Osteocyte (in vitro differentiated cells): ENCODE measurements at regions not wholly inside any gene's neighbourhood (a gene's known extent, or its start where the extent isn't known, plus 50 kb on each side); places are given as distances from the start of the nearest gene placed in this dataset.

Experiments
- DNase-seq: peaks from one replicate; pipeline ENCODE4 v3.0.0; 2021; ENCODE audit warnings: mixed read lengths; ENCODE audit not compliant: unreplicated experiment; ENCODE audit errors: extremely low spot score
- H3K27ac Mint-ChIP-seq: one replicate; pipeline ENCODE4 v1.8.0; 2021; ENCODE audit warnings: mild to moderate bottlenecking, mixed read lengths; ENCODE audit not compliant: unreplicated experiment
- H3K27me3 Mint-ChIP-seq: one replicate; pipeline ENCODE4 v1.8.0; 2021; ENCODE audit warnings: mixed read lengths; ENCODE audit not compliant: unreplicated experiment
- H3K36me3 Mint-ChIP-seq: one replicate; pipeline ENCODE4 v1.8.0; 2021; ENCODE audit warnings: mixed read lengths; ENCODE audit not compliant: unreplicated experiment
- H3K4me1 Mint-ChIP-seq: one replicate; pipeline ENCODE4 v1.8.0; 2021; ENCODE audit warnings: mixed read lengths; ENCODE audit not compliant: unreplicated experiment
- H3K4me3 Mint-ChIP-seq: one replicate; pipeline ENCODE4 v1.8.0; 2021; ENCODE audit warnings: mild to moderate bottlenecking, moderate library complexity, mixed read lengths; ENCODE audit not compliant: unreplicated experiment
- H3K9me3 Mint-ChIP-seq: one replicate; pipeline ENCODE4 v1.8.0; 2021; ENCODE audit warnings: mixed read lengths; ENCODE audit not compliant: unreplicated experiment
- TF ChIP-seq, protein P1 (sequence below): fragments of 200-600 bp; sonication (generic); IDR thresholded peaks from 2 replicates; pipeline ENCODE4 v1.5.0; 2021; ENCODE audit warnings: antibody characterized with exemption, mild to moderate bottlenecking, moderate library complexity

DNA sequence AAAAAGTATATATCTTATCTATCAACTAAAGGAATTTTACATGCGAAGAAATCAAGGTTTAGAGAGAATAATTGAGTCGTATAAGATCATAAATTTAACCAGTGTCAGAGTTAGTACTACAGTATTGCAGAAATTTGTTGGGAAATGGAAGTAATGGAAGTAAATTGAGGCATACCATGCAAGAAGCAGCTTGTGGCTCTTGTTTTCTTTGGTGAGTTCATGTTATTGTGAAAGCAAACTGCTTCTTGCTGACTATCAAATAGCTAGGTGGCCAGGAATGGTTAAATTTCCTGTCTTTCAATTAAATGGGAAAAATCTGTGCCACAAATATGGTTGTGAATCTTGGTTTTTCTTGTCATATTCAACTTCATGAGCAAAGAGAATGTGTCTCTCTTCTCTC is 652.7 kb downstream of the LMO4 start:
- Mint-ChIP-seq H3K27me3 (peaks cover 2% of the 10 kb centered on the region), H3K27ac (no peak overlapping the region), H3K9me3 (no peaks in the 10 kb centered on the region), H3K4me3 (no peak overlapping the region), H3K36me3 (no peaks in the 10 kb centered on the region), H3K4me1 (peaks cover 1% of the 10 kb centered on the region)
- no peak for DNase-seq
- TF ChIP-seq, protein P1, sequence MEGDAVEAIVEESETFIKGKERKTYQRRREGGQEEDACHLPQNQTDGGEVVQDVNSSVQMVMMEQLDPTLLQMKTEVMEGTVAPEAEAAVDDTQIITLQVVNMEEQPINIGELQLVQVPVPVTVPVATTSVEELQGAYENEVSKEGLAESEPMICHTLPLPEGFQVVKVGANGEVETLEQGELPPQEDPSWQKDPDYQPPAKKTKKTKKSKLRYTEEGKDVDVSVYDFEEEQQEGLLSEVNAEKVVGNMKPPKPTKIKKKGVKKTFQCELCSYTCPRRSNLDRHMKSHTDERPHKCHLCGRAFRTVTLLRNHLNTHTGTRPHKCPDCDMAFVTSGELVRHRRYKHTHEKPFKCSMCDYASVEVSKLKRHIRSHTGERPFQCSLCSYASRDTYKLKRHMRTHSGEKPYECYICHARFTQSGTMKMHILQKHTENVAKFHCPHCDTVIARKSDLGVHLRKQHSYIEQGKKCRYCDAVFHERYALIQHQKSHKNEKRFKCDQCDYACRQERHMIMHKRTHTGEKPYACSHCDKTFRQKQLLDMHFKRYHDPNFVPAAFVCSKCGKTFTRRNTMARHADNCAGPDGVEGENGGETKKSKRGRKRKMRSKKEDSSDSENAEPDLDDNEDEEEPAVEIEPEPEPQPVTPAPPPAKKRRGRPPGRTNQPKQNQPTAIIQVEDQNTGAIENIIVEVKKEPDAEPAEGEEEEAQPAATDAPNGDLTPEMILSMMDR = no peak

DNA sequence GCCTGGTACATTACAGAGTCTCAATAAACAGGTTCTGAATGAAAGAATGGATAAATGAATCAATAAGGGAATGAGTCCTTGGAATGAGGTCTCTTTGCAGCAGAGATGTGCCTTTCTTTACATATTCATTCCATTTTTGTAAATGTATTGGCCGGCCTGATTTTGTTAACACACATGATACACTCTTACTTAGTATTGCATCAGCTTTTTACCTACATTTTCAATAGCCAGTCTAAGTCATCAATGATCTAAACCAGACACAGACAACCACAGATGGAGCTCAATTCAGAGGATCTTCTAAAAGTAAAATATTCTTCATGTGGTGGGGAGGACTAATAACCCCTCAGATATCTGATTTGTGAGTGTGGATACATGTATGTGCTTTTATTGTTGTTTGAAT is 653.1 kb downstream of the LMO4 start:
- Mint-ChIP-seq H3K4me3 (no peak overlapping the region), H3K9me3 (no peaks in the 10 kb centered on the region), H3K27me3 (peaks cover 2% of the 10 kb centered on the region), H3K27ac (no peak overlapping the region), H3K4me1 (peaks cover 1% of the 10 kb centered on the region), H3K36me3 (no peaks in the 10 kb centered on the region)
- DNase-seq = no peak
- TF ChIP-seq, protein P1 = no peak

DNA sequence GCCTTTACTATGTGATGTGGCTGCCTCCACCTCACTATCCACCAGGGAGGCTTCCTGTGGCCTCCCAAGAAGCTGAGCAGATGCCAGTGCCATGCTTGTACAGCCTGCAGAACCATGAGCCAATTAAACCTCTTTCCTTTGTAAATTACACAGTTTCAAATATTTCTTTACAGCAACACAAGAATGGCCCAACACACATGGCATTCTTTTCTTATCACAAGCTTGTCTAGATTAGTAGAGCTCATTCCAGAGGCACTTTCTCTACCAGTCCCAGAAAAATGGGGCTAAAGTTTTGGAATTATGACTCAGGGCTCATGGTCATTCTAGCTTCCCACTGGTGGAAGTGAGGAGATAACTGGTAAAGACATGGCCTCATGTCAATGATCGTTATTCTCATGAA is 655.2 kb downstream of the LMO4 start:
- H3K4me3 Mint-ChIP-seq = no peak overlapping the region
- DNase-seq = no peak
- TF ChIP-seq, protein P1 = no peak
- H3K27ac Mint-ChIP-seq = no peak overlapping the region
- H3K9me3 Mint-ChIP-seq = no peaks in the 10 kb centered on the region
- H3K36me3 Mint-ChIP-seq = no peaks in the 10 kb centered on the region
- peaks cover 2% of the 10 kb centered on the region for H3K27me3 Mint-ChIP-seq
- peaks cover 1% of the 10 kb centered on the region for H3K4me1 Mint-ChIP-seq

DNA sequence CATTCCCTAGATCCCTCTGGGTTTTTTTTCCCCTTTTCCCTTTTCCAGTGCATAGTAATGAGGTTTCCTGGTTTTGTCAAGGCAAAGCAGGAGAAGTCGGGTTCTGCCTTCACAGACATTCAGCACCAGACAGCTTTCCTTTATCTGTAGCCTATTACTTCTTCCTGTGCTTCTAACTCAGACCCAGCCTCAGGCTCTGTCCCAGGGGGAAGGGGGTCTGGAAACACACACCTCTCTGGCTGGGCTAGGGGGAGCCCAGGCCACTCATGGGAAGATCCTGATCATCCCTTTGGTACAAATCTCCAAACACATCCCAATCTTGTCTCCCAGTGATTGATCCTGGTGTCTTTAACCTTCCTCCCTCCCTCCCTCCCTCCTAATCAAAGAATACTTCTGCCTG is 656.4 kb downstream of the LMO4 start:
- no peak for DNase-seq
- no peaks in the 10 kb centered on the region for H3K36me3 Mint-ChIP-seq
- H3K27ac Mint-ChIP-seq = no peak overlapping the region
- TF ChIP-seq, protein P1 = no peak
- no peaks in the 10 kb centered on the region for H3K9me3 Mint-ChIP-seq
- no peaks in the 10 kb centered on the region for H3K4me1 Mint-ChIP-seq
- H3K27me3 Mint-ChIP-seq = peaks cover 2% of the 10 kb centered on the region
- H3K4me3 Mint-ChIP-seq = no peak overlapping the region

DNA sequence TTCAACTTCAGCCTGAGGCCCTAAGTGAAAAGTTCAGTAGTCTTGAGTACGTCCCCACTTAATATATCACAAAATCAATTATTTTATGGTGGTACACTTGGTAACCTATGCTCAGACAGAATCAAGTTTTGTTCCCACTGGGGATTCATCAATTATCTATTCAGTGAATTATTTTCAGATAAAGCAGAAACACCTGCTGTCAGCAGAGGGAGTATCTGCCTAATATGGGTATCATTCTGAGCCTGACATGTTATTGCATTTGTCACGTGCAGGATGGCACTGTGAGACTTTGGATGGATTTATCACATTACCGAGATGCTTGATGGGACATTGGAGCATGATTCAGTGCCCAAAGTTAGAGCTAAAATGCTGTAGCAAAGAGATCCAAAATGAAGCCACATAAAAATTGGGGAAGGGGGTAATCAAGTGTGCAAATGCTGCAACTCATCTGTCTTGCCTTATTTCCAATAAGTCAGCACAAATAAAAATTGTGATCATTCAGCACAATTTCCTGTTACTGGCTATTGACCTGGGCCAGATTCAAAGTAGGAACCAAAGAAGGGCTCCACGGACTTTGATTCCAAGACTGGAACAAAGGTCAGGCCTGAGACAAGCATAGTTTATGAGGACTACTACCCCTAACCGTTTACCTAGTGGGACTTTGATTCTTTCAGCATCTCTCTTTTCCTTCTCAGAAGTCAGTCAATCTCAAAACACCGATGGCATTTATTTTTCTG is 657.6 kb downstream of the LMO4 start:
- no peak for DNase-seq
- Mint-ChIP-seq H3K4me3 (no peak overlapping the region), H3K9me3 (no peaks in the 10 kb centered on the region), H3K27me3 (no peaks in the 10 kb centered on the region), H3K36me3 (no peaks in the 10 kb centered on the region), H3K27ac (no peak overlapping the region), H3K4me1 (no peaks in the 10 kb centered on the region)
- TF ChIP-seq, protein P1 = no peak
